DMS79 (cell line): ENCODE measurements at regions not wholly inside any gene's neighbourhood (a gene's known extent, or its start where the extent isn't known, plus 50 kb on each side); places are given as distances from the start of the nearest gene placed in this dataset.

ENCODE experiments used
- DNase-seq: peaks from one replicate; lab custom pipeline; 2025; lab: John Stamatoyannopoulos, UW

DNA sequence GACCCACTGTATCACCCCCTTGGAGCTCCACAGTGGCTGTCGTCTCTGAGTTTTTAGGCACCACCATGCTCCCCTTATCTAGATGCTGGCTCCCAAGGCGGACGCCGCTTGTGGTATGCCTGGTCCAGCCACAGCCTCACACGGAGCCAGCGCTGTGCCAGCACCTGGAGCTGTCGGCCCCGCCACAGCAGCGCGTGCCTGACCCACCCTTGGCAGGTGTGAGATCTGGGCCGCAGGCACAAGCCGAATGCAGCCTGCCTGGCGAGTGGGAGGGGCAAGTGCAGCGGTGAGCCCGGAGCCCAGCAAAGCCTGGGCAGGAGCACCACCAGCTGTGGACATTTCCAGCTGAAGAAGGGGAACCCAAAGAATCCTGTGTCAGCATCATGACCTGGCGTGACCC lies 91.9 kb upstream of the BACE2 start:
- DNase-seq, result no peak

DNA sequence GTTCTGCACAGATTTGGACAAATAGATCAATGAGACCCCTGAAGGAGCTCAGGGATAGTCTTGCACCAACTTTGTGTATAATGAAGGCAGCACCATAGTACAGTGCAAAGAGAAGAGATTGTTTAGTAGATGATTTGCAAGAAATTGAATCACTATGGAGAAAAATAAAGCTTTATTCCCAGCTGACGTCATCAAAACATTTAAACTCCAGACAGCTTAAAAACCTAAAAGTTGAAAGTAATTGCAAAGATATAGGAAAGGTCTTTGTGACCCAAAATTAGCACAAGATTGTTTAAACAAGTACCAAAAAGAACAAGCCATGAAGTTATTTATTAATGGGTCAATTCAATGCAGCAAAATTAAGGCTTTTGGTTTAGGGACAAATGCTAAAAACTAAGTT lies 88.8 kb upstream of the BACE2 start:
- no peak for DNase-seq

DNA sequence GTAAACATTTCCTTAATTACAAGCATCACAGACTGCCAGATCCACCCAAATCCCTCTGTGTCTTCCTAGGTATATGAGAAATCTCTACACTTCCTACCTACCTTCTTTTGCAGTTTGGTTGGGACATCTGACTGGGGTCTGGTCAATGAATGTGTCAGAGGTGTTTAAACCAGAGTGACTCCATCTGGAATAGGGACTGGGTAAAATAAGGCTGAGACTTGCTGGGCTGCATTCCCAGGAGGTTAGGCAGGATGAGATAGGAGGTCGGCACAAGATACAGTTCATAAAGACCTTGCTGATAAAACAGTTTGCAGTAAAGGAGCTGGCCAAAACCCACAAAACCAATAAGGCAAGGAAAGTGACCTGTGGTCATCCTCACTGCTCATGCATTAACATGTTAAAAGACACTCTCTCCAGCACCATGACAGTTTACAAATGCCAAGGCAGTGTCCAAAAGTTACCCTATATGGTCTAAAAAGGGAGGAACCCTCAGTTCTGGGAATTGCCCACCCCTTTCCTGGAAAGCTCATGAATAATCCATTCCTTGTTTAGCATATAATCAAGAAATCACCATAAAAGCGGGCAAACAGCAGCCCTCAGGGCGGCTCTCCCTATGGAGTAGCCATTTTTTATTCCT lies 87.4 kb upstream of the BACE2 start:
- no peak for DNase-seq

DNA sequence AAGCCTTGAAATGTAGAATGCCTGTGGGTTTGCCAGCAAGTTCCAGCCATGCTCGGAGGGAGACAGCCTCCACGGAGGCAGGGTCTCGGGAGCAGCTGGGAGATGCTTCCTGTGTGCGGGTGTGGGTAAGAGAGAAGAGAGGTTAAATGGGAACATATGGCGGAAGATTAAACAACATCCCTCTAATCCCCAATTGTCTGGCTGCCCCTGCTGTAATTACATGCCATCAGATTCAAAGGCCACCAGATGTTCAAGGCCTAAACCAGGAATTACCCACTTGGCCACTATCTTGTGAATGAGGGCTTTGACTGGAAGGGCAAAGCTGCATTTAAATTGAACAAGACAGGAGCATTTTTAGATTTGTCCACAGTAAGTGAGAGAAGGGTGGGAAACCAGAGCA lies 81.4 kb upstream of the BACE2 start:
- DNase-seq, result no peak

DNA sequence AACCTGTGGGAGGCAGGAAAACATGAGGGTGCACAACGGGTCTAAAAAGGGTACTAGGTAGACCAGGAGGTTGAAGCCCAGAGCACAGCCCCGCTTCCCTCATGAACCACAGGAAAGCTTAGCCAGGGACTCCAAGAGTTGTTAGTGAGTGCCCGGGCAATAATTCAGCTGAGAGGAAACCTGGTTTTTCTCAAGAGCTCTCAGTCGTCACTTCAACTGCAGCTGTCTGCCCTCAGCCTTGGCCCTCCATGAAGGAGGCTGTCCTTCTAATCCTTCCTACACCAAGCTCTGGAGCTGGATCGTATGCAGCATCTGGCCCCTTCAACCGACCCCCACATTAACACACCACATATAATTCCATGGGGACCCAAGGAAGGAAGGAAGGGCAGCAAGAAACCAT lies 77.0 kb upstream of the BACE2 start:
- DNase-seq, result peak; percentile 92

DNA sequence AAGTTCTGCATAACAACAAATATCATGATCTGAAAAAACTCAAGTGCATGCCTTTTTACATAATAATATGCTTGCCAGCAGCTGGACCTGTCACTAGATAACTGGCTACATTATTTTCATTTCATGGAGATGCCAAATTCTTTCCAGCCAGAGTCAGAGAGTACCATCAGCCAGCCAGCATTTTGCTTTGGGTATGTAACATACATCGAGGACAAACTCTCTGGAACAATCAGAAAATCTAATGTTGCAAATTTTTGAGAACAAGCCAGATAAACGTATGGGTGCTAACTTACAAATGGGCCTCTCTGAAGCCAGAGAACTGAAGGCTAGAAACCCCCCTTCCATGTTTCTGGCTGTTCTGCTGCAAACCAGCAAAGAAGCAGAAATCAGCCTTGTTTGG lies 76.3 kb upstream of the BACE2 start:
- DNase-seq, result no peak

DNA sequence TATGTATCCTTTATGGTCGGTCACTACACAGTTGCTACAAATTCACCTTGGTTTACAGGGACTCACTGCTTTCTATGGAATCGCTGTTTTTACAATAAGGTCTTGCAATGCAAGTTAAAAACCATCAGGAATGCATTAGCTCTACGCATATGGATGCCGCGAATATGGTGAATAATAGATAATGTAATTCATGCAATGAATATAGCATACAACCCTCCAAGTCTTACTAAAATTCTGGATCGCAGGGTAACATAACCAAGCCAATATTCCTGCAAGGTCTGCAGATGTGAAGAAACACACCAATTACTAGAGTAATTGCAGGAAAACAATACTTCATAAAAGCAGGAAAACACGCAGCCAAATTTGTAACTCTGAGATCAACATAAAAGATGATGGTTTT lies 75.6 kb upstream of the BACE2 start:
- no peak for DNase-seq

DNA sequence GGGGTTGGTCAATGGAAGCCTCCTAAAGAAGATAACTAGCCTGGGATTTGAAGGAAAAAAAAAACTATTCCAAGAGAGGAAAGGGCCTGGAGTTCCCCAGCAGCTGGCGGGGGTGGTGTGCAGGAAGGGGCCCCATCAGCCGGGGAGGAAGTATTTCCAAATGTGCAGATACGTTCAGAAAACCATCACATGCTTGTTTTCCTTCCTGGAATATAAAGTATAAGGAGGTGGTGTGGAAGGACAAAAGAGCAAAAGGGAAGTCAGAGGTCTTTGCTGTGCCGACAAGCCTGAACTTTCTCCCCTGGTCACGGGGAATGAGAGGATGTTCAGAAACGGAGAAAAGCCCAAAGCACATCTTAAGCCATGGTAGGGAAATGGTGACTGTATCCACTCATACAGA lies 72.0 kb upstream of the BACE2 start:
- no peak for DNase-seq

DNA sequence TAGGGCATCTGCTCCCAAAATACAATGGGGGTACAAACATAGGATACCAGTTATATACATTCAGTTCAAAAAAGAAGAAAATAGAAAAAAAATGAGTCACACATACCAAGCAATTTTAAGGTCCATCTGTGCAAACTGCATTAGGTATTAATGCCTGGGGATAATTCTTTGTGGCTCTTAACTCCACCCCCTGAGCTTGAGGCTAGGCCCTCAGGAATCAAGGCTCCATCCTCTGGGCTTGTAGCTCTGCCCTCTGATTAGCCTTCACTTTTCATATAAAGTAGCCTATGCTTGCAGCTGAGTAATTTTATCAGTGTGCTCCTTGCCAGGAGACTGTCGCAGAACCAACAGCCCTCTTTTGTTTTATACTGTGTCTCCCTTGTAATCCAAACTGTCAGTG lies 69.9 kb upstream of the BACE2 start:
- no peak for DNase-seq

DNA sequence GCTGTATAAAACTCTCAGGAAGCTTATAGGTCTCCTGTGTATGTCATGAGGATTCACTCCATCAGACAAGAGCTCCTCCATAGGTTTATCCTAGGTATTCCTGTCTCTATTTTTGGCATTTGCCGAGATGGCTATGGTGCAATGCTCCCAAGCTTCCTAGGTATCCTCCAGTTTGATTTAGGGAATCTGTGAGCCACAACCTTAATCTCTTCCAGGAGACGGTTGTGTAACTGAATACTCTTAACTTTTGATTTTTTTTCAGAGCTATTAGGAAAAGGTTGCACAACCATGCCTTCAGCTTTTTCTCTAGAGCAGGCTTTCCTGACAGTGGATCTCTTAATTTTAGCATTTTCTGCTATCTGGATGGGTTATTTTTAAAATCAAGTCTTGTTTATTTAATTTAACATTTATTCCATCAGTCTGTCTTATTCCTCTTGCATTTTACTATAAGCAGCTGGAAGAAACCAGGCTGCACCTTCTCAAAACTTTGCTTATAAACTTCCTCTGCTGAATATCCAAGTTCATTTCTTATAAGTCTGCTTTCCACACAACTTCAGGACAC lies 69.4 kb upstream of the BACE2 start:
- no peak for DNase-seq

DNA sequence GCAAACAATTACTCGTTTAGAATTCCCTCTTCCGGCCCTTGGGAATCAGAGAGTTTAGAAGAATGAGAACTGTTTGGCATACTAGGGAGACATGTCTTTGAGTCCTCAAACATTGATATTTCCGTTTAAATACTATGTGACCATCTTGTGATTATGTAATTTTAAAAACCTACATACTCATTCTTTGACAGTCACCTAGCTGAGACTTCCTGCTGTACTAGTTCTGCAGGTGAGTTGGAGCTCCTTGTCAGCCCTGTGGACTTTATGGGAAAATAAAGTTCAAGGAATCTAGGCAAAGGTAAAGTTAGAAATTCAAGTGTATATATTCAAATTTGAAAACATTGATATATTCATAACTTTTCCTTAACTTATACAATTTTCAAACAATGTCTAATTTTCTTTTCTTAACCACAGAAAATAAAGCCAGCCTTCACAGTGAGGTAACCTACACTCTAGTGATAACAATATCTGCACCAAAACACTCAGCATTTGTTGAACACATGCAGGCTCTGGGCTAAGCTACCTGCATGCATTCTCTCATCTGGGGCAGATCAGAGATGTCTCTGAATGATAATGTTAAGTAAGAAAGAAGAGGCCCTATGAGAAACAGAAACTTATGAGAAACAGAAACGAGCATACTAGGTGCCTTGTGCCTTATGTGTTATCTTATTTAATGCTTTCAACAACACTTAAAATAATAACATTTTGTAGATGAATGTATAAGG lies 67.0 kb upstream of the BACE2 start:
- no peak for DNase-seq

DNA sequence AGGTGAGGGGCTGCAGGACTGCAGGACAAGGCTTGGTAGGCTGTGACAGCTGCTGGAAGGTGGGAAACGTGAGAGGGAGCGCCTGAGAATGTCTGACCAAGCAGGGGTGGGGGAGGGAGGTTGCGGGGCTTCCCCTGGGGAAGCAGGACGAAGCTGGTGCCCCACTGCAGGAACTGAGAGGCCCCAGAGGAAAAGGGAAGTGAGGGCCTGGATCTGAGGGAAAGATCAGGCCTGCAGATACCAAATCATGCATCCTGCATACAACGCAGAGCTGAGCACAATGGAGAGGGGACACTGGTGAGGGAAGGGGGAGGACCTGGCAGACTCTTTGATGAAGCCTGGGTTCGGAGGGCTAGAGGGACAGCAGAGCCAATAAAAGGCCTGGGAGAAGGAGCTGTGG lies 65.7 kb upstream of the BACE2 start:
- no peak for DNase-seq

DNA sequence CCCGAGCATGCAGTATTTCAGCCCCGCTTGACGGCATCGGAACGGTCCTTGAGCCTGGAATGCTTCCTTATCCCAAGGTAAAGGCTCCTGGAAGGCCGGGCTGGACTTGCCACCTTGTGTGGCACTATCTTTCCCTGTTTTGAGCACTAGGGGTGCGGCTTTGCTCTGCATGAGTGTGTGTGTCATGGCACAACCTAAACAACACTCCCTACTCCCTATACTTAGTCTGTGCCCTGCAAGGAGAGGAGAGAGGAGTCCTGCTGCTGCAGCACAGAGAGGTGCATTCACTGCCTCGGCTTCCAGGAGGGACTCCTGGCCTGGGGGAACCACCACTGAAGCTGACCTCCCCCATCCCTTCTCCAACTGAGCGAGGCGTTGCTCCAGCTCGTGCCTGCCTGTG lies 60.4 kb upstream of the BACE2 start:
- DNase-seq, result no peak

DNA sequence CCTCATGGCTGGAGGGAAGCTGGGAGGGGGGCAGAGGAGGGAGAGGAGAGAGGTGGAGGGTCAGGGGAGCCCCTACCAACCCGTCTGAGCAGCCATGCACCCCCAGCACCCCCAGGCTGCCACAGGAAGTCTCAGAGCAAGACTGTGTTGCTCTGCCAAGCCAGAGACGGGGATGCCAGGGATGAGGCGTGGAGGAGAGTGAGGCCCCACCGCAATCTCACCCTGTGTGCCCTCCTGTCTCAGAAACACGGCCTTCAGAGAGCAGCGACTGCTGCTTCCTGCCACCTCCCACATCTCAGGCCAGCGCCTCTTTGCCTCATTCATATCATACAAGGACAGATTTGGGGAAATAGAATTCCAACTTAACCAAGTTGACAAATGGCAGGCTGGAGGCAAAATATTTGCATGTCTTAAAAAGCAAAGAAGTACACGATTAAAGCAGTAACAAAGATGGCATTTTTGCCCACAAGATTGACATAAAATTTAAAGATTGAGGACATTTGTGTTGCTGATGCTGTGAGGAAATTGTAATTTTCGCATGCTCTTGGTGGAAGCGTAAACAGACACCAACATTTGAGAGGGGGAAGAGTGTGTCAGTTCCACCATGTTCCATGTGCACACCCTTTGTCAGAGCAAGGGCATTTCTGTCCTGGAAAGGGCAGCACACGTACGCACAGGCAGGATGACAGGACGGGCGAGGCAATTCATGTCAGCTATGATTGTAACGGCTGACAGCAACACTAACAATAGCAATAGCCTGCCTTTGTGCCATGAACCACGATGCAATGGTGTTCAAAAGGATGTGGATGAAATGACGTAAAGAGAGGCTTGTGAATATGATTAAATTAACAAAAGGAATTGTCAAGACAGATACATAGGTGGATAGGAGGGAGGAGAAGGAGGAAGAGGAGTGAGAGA lies 59.0 kb upstream of the BACE2 start:
- no peak for DNase-seq

DNA sequence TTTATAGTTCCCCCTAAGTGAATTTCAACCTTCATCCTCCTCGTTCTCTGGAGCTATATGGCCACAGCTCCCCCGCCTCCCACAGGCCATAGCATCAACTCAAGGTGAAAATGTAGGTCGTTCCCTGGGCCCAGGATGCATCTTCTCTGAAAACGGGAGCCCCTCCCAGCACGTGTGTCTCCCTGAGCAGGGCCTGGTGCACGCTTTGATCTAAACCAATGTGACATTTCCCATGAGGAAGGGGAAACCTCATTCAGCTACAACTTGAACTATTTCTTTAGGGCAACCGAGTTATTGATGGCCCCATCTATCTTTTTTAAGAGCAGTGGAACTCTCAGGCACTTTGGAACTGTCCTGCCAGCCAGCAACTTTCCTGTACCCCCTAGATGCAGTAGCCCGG lies 57.8 kb upstream of the BACE2 start:
- DNase-seq, result no peak

DNA sequence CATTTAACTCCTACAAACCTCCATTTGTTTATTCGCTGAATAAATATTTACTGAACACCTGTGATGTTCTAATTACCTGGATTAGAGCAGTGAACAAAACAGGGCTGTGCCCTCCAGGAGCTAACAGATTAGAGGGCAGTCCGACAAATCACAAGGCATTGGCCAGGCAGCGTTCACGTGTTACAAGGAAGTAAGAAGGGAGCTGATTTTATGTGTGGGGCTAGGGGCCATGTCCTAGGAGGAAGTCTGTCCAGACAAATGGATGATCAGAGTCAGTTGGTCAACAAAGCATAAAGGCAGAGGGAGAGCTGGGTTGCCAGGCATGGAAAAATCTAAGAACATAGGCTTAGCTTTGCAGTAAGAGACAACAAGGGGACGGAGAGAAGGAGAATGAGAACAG lies 57.3 kb upstream of the BACE2 start:
- no peak for DNase-seq

DNA sequence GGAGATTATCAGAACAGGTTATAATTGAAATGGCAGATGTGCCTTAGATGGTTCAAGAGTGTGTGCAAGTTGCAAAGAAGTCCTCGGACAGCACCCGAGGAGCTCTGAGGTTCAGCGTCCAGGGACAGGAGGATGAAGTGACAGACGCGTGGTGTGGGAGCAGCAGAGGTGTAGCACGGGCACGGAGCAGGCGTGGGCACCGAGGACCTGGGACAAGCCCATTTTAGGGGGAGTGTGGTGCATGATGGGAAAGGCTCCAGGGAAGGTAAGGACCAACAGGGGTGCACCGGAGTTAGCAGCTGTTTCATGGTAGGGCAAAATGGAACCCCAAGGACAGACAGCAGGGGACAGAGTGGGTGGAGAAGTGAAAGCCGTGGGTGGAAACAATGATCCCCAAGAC lies 56.3 kb upstream of the BACE2 start:
- no peak for DNase-seq

DNA sequence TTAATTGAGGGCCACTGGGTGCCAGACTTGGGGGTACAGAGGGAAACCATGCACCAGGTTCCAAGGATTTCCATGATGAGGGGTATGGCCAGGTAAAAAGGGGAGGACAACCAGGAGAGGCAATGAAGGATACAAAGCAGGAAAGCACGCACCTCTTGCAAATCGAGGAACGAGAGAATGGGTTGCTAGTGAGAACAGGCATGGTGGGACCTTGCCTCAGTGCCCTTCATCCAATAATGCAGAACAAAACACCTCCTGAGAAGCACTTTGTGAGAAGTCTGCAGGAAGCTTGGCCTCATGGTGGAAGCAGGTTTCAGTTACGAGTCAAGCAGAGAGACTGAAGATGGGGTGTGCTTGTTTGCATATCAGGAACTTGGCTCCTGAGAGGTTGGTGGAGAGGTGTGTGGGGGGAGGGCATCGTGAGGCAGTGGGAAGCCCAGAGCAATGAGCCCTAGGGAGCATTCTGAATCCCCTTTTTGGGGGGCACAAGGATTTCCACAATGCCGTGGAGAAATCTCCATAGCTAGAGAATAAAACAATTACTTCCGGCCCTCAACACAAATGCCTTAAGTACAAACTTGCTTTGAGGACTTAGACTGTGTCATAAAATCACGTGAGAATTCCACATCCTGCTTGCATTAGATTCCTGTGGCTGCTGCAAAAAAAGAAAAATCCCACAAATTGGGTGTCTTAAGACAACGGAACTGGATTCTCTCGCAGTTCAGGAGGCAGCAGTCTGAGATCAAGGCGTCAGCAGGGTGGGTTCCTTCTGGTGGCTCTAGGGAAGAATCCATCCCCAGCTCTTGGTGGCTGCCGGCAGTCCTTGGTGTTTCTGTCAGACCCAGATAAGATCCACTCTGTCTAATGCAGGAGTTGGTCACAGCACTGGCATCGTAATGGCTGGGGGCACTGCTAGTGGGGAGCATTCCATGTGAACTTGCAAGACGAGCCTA lies 54.9 kb upstream of the BACE2 start:
- DNase-seq, result peak; percentile 97

DNA sequence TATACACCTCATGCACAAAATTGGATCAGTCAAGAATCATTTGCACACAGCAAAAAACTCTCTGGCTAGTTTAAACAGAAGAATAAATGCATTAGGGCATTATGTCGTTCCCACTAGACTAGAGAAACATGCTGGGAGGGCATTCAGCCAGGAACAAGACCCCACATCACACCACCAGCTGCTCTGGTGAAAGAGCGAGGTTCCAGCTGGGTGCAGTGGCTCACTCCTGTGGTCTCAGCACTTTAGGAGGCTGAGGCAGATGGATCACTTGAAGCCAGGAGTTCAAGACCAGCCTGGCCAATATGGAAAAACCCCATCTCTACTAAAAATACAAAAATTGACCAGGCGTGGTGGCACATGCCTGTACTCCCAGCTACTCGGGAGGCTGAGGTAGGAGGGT lies 52.1 kb upstream of the BACE2 start:
- no peak for DNase-seq
